Vagina (tissue), 2 donors: ENCODE measurements at regions not wholly inside any gene's neighbourhood (a gene's known extent, or its start where the extent isn't known, plus 50 kb on each side); places are given as distances from the start of the nearest gene placed in this dataset.

ENCODE experiments used
- DNase-seq, 2 donors: peaks; one replicate each; pipeline ENCODE4 v3.0.0-alpha.2; 2017; ENCODE audit errors: extremely low spot score in 2 of 2
- H3K27ac ChIP-seq: fragments of 200-600 bp; sonication (generic); one replicate; pipeline ENCODE4 v1.5.1; 2019
- H3K27me3 ChIP-seq: fragments of 200-600 bp; sonication (generic); one replicate; pipeline ENCODE4 v1.5.1; 2019
- H3K36me3 ChIP-seq, 2 donors: fragments of 200-600 bp; sonication (generic); one replicate each; pipeline ENCODE4 v1.5.1; 2017 to 2019
- H3K4me1 ChIP-seq: fragments of 200-600 bp; sonication (generic); one replicate; pipeline ENCODE4 v1.5.1; 2019
- H3K4me3 ChIP-seq, 2 donors: fragments of 200-600 bp; sonication (generic); 1 replicate in 1 of 2; 2 replicates in 1 of 2; pipeline ENCODE4 v1.5.1; 2016 to 2019
- H3K9me3 ChIP-seq: fragments of 200-600 bp; sonication (generic); one replicate; pipeline ENCODE4 v1.5.1; 2019
- CTCF ChIP-seq, 3 experiments: fragments of 450-650 bp in 2 of 3; fragments of 200-600 bp in 1 of 3; sonication (generic) in 1 of 3; IDR thresholded peaks; one replicate each; pipeline ENCODE4 v1.5.1; 2017 to 2019; ENCODE audit warnings: antibody characterized with exemption in 3 of 3, mild to moderate bottlenecking in 2 of 3, moderate library complexity in 2 of 3
- POLR2A ChIP-seq, 2 donors: fragments of 450-650 bp; IDR thresholded peaks; one replicate each; pipeline ENCODE4 v1.6.1; 2017; ENCODE audit warnings: antibody characterized with exemption in 2 of 2, mild to moderate bottlenecking in 2 of 2, moderate library complexity in 2 of 2
- POLR2AphosphoS5 ChIP-seq, 2 donors: sonication (generic); formaldehyde crosslinking; IDR thresholded peaks; one replicate each; pipeline ENCODE4 v1.9.0; 2017; ENCODE audit warnings: antibody characterized with exemption in 2 of 2, mild to moderate bottlenecking in 2 of 2, low read depth in 1 of 2; ENCODE audit not compliant: insufficient read depth in 1 of 2
- intact Hi-C: fragments of 100-400 bp; cut with DNase I; formaldehyde crosslinking; loops from one replicate; pipeline ENCODE4 v1.15.1; 2023

GRCh38 chr2:43155851-43156411, 70.5 kb downstream of the ZFP36L2 start:
- TF ChIP-seq CTCF (IDR thresholded peaks at IDR 0.05) (no peak), POLR2A (IDR thresholded peaks at IDR 0.05) (no peak), POLR2AphosphoS5 (IDR thresholded peaks at IDR 0.05; ENCODE audit: insufficient read depth in 1 of 2, low read depth in 1 of 2) (no peak)
- Histone ChIP-seq H3K9me3 (no peaks in the 10 kb centered on the region), H3K27me3 (no peaks in the 10 kb centered on the region), H3K4me3 (no peak overlapping the region), H3K36me3 (no peaks in the 10 kb centered on the region), H3K27ac (no peak overlapping the region), H3K4me1 (peaks cover 55% of the 10 kb centered on the region)
- intact Hi-C loops, result no loop called here
- no peak for DNase-seq

GRCh38 chr2:43154685-43155084, 71.7 kb downstream of the ZFP36L2 start:
- H3K36me3 ChIP-seq, result no peaks in the 10 kb centered on the region
- no peak for DNase-seq
- no peak overlapping the region for H3K27ac ChIP-seq
- H3K27me3 ChIP-seq, result no peaks in the 10 kb centered on the region
- intact Hi-C loops, result no loop called here
- H3K4me3 ChIP-seq, result no peak overlapping the region
- H3K4me1 ChIP-seq, result peaks cover 43% of the 10 kb centered on the region
- TF ChIP-seq CTCF (IDR thresholded peaks at IDR 0.05) (no peak), POLR2A (IDR thresholded peaks at IDR 0.05) (no peak), POLR2AphosphoS5 (IDR thresholded peaks at IDR 0.05; ENCODE audit: insufficient read depth in 1 of 2, low read depth in 1 of 2) (no peak)
- no peaks in the 10 kb centered on the region for H3K9me3 ChIP-seq

GRCh38 chr2:43152741-43153647, 73.4 kb downstream of the ZFP36L2 start:
- Histone ChIP-seq H3K36me3 (no peaks in the 10 kb centered on the region), H3K27me3 (no peaks in the 10 kb centered on the region), H3K4me3 (no peak overlapping the region), H3K9me3 (no peaks in the 10 kb centered on the region), H3K27ac (no peak overlapping the region), H3K4me1 (peaks cover 26% of the 10 kb centered on the region)
- DNase-seq, result no peak
- intact Hi-C loops, result no loop called here
- TF ChIP-seq CTCF (IDR thresholded peaks at IDR 0.05) (no peak), POLR2A (IDR thresholded peaks at IDR 0.05) (no peak), POLR2AphosphoS5 (IDR thresholded peaks at IDR 0.05; ENCODE audit: insufficient read depth in 1 of 2, low read depth in 1 of 2) (no peak)

GRCh38 chr2:43152186-43152585, 74.2 kb downstream of the ZFP36L2 start:
- Histone ChIP-seq H3K4me3 (no peak overlapping the region), H3K36me3 (no peaks in the 10 kb centered on the region), H3K27ac (no peak overlapping the region), H3K4me1 (peaks cover 18% of the 10 kb centered on the region), H3K9me3 (no peaks in the 10 kb centered on the region), H3K27me3 (no peaks in the 10 kb centered on the region)
- no peak for DNase-seq
- no peak for TF ChIP-seq CTCF (IDR thresholded peaks at IDR 0.05)
- TF ChIP-seq POLR2AphosphoS5 (IDR thresholded peaks at IDR 0.05; ENCODE audit: insufficient read depth in 1 of 2, low read depth in 1 of 2), result no peak
- no peak for TF ChIP-seq POLR2A (IDR thresholded peaks at IDR 0.05)
- intact Hi-C loops, result no loop called here
